Fibroblast of villous mesenchyme (primary cell): ENCODE measurements at regions not wholly inside any gene's neighbourhood (a gene's known extent, or its start where the extent isn't known, plus 50 kb on each side); places are given as distances from the start of the nearest gene placed in this dataset.

ENCODE experiments used
- DNase-seq: peaks from one replicate; pipeline ENCODE4 v3.0.0-alpha.2; 2010; ENCODE audit warnings: low read depth
- H3K4me3 ChIP-seq: 2 replicates; pipeline ENCODE4 v1.5.1; 2011; ENCODE audit warnings: low read depth, mild to moderate bottlenecking, low read length
- CTCF ChIP-seq: IDR thresholded peaks from 2 replicates; pipeline ENCODE4 v1.5.1; 2012; ENCODE audit warnings: low read depth, mild to moderate bottlenecking, low read length; ENCODE audit not compliant: insufficient read depth

GRCh38 chr6:8657522-8657921 lies 222.2 kb upstream of the SLC35B3 start:
- H3K4me3 ChIP-seq = no peak overlapping the region
- TF ChIP-seq CTCF = no peak
- DNase-seq = no peak

GRCh38 chr6:8655670-8656454 lies 220.5 kb upstream of the SLC35B3 start:
- H3K4me3 ChIP-seq = no peak overlapping the region
- no peak for TF ChIP-seq CTCF
- DNase-seq = no peak

- no peak overlapping the region for H3K4me3 ChIP-seq
- no peak for DNase-seq
- no peak for TF ChIP-seq CTCF
Observed at GRCh38 chr6:8652710-8653109, 217.4 kb upstream of the SLC35B3 start.

- DNase-seq = no peak
- H3K4me3 ChIP-seq = no peak overlapping the region
- TF ChIP-seq CTCF = no peak
Observed at GRCh38 chr6:8651998-8652397, 216.7 kb upstream of the SLC35B3 start.

- TF ChIP-seq CTCF = no peak
Observed at GRCh38 chr6:8645212-8645611, 209.9 kb upstream of the SLC35B3 start.

GRCh38 chr6:8644306-8644705 lies 209.0 kb upstream of the SLC35B3 start:
- no peak overlapping the region for H3K4me3 ChIP-seq
- no peak for TF ChIP-seq CTCF
- DNase-seq = no peak

More at GRCh38 chr6:8645212-8645611, 209.9 kb upstream of the SLC35B3 start:
- no peak for DNase-seq
- H3K4me3 ChIP-seq = no peak overlapping the region

GRCh38 chr6:8642854-8643253 lies 207.5 kb upstream of the SLC35B3 start:
- TF ChIP-seq CTCF = no peak
- DNase-seq = no peak
- no peak overlapping the region for H3K4me3 ChIP-seq
